ENCODE measurements at regions not wholly inside any gene's neighbourhood (a gene's known extent, or its start where the extent isn't known, plus 50 kb on each side); places are given as distances from the start of the nearest gene placed in this dataset.

DNA sequence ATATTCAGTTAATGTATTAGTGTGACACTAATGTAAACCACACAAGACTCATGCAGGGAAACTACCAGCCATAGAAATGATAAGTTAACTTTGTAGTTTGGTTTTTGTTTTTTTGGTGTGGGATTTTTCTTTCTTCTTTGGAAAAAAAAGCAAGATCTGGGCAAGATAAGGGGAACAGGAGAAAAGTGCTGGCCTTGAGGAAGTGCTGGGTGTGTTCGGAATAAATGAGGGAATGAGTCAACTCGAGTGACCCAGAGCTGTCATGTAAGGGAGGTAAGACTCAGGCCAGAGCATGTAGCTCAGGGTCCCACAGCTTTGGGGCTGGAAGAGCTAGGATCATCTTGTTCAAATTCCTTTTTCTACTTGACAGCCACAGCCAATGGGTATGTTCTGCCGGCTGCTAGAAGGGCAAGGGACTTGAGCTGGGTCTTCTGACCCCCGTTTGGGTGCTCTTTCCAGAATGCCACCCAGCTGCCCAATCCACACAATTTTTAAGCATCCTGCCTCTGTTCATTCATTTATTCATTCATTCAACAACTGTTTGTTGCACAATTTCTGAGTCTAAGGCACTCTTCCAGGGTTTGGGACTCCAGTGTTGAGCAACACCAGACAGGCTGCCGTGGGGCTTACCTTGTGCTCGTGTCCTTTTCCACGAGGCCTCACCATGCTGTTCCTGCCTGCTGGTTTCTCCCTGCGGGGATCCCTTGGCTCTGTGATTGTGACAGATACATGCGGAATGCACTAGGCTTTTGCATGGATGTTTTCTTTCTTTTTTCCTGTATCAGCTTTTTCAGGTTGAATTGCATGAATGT, 54.5 kb downstream of the CLDN34 start:
- no peak for TF ChIP-seq USF1 (IDR thresholded peaks at IDR 0.05)
- no peak for TF ChIP-seq REST (IDR thresholded peaks at IDR 0.05; ENCODE audit: low read depth)
- TF ChIP-seq MAX (IDR thresholded peaks at IDR 0.05), result no peak
- TF ChIP-seq TEAD4 (IDR thresholded peaks at IDR 0.05), result no peak
- no peak for TF ChIP-seq YY1 (IDR thresholded peaks at IDR 0.05; ENCODE audit: low read depth)
- no peak for TF ChIP-seq ZBTB7A (IDR thresholded peaks at IDR 0.05; ENCODE audit: low read depth)
- no peak for TF ChIP-seq FOXM1 (IDR thresholded peaks at IDR 0.05; ENCODE audit: borderline replicate concordance, low read depth)

DNA sequence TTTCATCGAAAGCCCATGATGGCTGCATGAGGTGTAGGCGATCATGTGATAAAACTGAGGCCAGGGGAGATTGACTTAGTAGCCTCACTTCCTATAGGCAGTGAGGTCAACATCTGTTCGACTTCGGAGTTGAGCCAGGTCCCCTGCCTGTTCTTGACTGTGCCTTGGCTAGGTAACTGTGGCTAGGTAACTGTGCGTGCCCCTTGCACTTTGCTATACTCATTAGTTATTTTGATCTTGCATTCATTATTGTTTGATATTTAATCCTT, 55.0 kb downstream of the CLDN34 start:
- no peak for TF ChIP-seq TCF12 (IDR thresholded peaks at IDR 0.05; ENCODE audit: low read depth)
- no peak for TF ChIP-seq EGR1 (IDR thresholded peaks at IDR 0.05)
- TF ChIP-seq YY1 (IDR thresholded peaks at IDR 0.05; ENCODE audit: low read depth), result no peak
- no peak for TF ChIP-seq CEBPB (IDR thresholded peaks at IDR 0.05)
- no peak for TF ChIP-seq MAX (IDR thresholded peaks at IDR 0.05)
- TF ChIP-seq USF1 (IDR thresholded peaks at IDR 0.05), result no peak
- no peak for TF ChIP-seq FOXM1 (IDR thresholded peaks at IDR 0.05; ENCODE audit: borderline replicate concordance, low read depth)
- TF ChIP-seq EP300 (IDR thresholded peaks at IDR 0.05; ENCODE audit: borderline replicate concordance), result no peak
- TF ChIP-seq NFIC (IDR thresholded peaks at IDR 0.05), result no peak

- TF ChIP-seq TEAD4 (IDR thresholded peaks at IDR 0.05) (no peak), USF1 (IDR thresholded peaks at IDR 0.05) (no peak), CREB1 (IDR thresholded peaks at IDR 0.05; ENCODE audit: low read depth) (no peak)
These were observed 55.6 kb downstream of the CLDN34 start for GRCh38 chrX:10022580-10023245.

DNA sequence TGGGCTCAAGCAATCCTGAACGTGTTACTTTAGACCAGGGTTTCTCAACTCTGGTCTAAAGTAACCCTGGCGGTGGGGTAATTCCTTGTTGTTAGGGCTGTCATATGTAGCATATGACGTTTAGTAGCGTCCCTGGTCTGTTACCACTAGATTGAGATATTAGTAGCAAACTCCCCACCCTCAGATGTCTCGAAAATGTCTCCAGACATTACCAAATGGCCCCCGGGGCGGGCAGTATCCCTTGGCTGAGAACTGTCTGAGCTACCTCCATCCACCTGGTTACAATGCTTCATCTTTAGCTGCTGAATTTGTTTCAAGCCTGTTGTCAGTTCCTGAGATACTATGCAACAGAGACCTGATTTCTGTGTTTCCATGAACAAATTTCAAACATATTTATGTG, 56.7 kb downstream of the CLDN34 start:
- TF ChIP-seq TCF12 (IDR thresholded peaks at IDR 0.05; ENCODE audit: low read depth) (no peak), EGR1 (IDR thresholded peaks at IDR 0.05) (no peak), USF1 (IDR thresholded peaks at IDR 0.05) (no peak), MAX (IDR thresholded peaks at IDR 0.05) (no peak), YY1 (IDR thresholded peaks at IDR 0.05; ENCODE audit: low read depth) (no peak), CEBPB (IDR thresholded peaks at IDR 0.05) (no peak), RAD21 (IDR thresholded peaks at IDR 0.05; ENCODE audit: low read depth) (no peak), CREB1 (IDR thresholded peaks at IDR 0.05; ENCODE audit: low read depth) (no peak)

DNA sequence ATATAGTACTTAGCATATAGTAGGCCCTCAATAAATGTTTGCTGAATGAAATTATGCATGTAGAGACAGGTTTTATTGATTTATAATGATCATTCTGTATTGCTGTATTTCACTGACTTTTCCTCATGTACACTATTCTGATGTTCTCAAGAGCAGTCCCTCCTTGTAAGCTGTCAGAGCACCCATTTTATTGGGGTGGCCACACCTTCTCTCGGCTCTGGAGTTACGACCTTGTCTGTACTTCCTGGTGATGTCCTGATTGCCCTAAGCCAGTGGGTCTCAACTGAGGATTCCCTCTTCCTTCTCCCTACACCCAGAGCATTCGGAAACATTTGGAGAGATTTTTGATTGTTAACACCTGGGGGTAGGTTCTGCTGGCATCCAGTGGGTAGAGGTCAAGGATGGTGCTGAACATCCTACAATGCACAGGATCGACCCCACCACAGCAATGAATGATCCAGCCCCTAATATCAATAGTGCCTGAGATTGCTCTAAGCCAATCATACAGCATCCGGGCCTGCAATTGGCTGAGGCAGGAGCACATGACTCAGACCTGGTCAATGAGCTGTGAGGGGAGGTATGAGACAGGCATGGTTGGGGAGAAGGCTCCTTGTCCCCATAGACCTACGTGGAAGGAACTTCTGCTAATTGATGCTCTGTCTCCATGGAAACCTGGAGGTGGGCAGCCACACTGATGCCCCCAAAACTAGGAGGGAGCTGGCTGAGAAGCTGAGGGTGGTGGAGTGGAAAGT, 58.8 kb downstream of the CLDN34 start:
- TF ChIP-seq CEBPB (IDR thresholded peaks at IDR 0.05) (no peak), USF1 (IDR thresholded peaks at IDR 0.05) (0 out of 2 replicates have a peak, but pooled peaks have one; percentile 25)

DNA sequence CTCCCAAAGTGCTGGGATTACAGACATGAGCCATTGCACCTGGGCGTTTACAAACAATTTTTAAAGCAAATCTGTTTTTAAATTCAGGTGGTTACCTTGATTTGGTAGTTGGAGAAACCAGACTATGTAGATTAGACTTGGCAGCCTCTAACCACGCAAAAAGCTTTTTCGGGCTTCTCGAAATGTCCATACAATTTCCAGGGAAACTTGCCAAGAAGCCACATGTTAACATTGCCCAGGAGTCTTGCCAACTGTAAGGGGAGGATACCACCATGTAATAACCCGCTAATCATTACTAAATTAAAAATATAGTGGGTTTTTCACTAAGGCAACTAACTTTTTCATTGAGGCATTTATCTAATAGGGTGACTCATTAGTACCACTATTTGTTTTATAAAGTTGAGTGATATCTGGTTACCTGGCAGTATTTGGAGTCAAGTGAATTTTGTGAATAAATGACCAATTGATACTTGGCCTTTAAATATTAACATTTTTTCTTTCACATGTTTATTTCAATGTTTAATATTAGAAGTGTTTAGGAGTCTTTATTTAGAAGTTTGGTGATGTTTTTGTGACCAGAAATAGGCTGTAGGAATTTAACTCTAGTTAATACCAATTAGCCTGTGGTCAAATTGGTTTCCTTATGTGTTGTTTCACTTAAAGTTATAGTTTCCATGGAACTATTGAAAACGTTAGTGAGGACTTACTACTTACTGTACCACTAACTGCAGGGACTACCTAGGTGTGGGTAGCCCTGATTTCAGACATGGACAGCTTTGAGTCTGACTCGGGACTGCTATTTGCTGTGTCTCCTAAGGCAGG, 61.3 kb downstream of the CLDN34 start:
- TF ChIP-seq REST (IDR thresholded peaks at IDR 0.05; ENCODE audit: low read depth) (no peak), CEBPB (IDR thresholded peaks at IDR 0.05) (no peak), USF1 (IDR thresholded peaks at IDR 0.05) (no peak), EP300 (IDR thresholded peaks at IDR 0.05; ENCODE audit: borderline replicate concordance) (no peak), ZBTB7A (IDR thresholded peaks at IDR 0.05; ENCODE audit: low read depth) (no peak), EGR1 (IDR thresholded peaks at IDR 0.05) (no peak), TAF1 (IDR thresholded peaks at IDR 0.05; ENCODE audit: low read depth) (no peak), TCF12 (IDR thresholded peaks at IDR 0.05; ENCODE audit: low read depth) (no peak), RAD21 (IDR thresholded peaks at IDR 0.05; ENCODE audit: low read depth) (no peak), CREB1 (IDR thresholded peaks at IDR 0.05; ENCODE audit: low read depth) (no peak), YY1 (IDR thresholded peaks at IDR 0.05; ENCODE audit: low read depth) (no peak)
